Osteocyte (in vitro differentiated cells): ENCODE measurements at regions not wholly inside any gene's neighbourhood (a gene's known extent, or its start where the extent isn't known, plus 50 kb on each side); places are given as distances from the start of the nearest gene placed in this dataset.

Experiments used
- DNase-seq: peaks from one replicate; pipeline ENCODE4 v3.0.0; 2021; ENCODE audit warnings: mixed read lengths; ENCODE audit not compliant: unreplicated experiment; ENCODE audit errors: extremely low spot score
- H3K27ac Mint-ChIP-seq: one replicate; pipeline ENCODE4 v1.8.0; 2021; ENCODE audit warnings: mild to moderate bottlenecking, mixed read lengths; ENCODE audit not compliant: unreplicated experiment
- H3K27me3 Mint-ChIP-seq: one replicate; pipeline ENCODE4 v1.8.0; 2021; ENCODE audit warnings: mixed read lengths; ENCODE audit not compliant: unreplicated experiment
- H3K36me3 Mint-ChIP-seq: one replicate; pipeline ENCODE4 v1.8.0; 2021; ENCODE audit warnings: mixed read lengths; ENCODE audit not compliant: unreplicated experiment
- H3K4me1 Mint-ChIP-seq: one replicate; pipeline ENCODE4 v1.8.0; 2021; ENCODE audit warnings: mixed read lengths; ENCODE audit not compliant: unreplicated experiment
- H3K4me3 Mint-ChIP-seq: one replicate; pipeline ENCODE4 v1.8.0; 2021; ENCODE audit warnings: mild to moderate bottlenecking, moderate library complexity, mixed read lengths; ENCODE audit not compliant: unreplicated experiment
- H3K9me3 Mint-ChIP-seq: one replicate; pipeline ENCODE4 v1.8.0; 2021; ENCODE audit warnings: mixed read lengths; ENCODE audit not compliant: unreplicated experiment
- CTCF ChIP-seq: fragments of 200-600 bp; sonication (generic); IDR thresholded peaks from 2 replicates; pipeline ENCODE4 v1.5.0; 2021; ENCODE audit warnings: antibody characterized with exemption, mild to moderate bottlenecking, moderate library complexity

DNA sequence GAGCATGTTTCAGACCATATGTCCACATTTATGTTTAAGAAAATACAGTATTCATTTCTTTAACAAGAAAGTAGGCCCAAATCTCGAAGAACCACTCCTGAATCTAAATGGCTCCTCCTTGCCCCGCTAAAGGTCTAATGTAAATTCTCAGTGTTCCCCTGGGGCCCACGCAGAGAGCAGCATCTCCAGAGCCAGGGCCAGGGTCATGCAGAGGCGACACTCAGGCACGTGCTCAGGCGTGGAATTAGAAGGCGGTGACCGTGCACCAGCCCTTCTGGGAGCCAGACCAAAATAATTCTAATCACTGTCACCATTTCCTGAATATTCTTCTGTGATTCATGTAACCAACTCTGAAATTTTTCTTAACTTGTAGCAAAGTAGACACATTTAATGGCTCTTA is 68.3 kb upstream of the MYT1L start:
- no peak for TF ChIP-seq CTCF
- Mint-ChIP-seq H3K27ac (no peak overlapping the region), H3K4me1 (no peaks in the 10 kb centered on the region), H3K4me3 (no peak overlapping the region), H3K36me3 (no peaks in the 10 kb centered on the region), H3K9me3 (peaks cover 60% of the 10 kb centered on the region), H3K27me3 (no peaks in the 10 kb centered on the region)
- DNase-seq, result no peak

DNA sequence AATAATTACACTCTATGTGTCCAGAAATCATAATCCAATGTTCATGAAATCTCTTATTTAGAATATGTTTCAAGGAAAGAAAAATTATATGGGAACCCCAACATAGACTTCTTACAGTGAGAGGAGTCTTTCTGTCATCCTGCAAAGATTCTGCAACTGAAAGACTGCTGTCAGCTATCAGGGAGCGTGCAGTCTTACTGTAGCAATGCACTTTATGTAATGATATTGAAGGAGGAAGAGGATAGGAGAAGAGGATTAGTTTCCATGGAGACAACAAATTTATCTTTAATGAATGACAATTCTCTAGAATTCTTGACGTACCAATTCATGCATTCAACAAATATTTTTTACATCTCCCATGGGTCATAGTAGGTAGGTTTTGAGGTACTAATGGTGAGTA is 61.3 kb upstream of the MYT1L start:
- Mint-ChIP-seq H3K27me3 (no peaks in the 10 kb centered on the region), H3K36me3 (no peaks in the 10 kb centered on the region), H3K27ac (no peak overlapping the region), H3K9me3 (peaks cover 56% of the 10 kb centered on the region), H3K4me1 (no peaks in the 10 kb centered on the region), H3K4me3 (no peak overlapping the region)
- TF ChIP-seq CTCF, result no peak
- no peak for DNase-seq

- H3K4me1 Mint-ChIP-seq, result no peaks in the 10 kb centered on the region
- no peak overlapping the region for H3K27ac Mint-ChIP-seq
- no peak overlapping the region for H3K4me3 Mint-ChIP-seq
- no peaks in the 10 kb centered on the region for H3K36me3 Mint-ChIP-seq
- H3K9me3 Mint-ChIP-seq, result peaks cover 52% of the 10 kb centered on the region
- no peaks in the 10 kb centered on the region for H3K27me3 Mint-ChIP-seq
- no peak for TF ChIP-seq CTCF
- DNase-seq, result no peak
Measured at GRCh38 chr2:2389215-2389614, 58.1 kb upstream of the MYT1L start.
